ENCODE measurements at regions not wholly inside any gene's neighbourhood (a gene's known extent, or its start where the extent isn't known, plus 50 kb on each side); places are given as distances from the start of the nearest gene placed in this dataset.

DNA sequence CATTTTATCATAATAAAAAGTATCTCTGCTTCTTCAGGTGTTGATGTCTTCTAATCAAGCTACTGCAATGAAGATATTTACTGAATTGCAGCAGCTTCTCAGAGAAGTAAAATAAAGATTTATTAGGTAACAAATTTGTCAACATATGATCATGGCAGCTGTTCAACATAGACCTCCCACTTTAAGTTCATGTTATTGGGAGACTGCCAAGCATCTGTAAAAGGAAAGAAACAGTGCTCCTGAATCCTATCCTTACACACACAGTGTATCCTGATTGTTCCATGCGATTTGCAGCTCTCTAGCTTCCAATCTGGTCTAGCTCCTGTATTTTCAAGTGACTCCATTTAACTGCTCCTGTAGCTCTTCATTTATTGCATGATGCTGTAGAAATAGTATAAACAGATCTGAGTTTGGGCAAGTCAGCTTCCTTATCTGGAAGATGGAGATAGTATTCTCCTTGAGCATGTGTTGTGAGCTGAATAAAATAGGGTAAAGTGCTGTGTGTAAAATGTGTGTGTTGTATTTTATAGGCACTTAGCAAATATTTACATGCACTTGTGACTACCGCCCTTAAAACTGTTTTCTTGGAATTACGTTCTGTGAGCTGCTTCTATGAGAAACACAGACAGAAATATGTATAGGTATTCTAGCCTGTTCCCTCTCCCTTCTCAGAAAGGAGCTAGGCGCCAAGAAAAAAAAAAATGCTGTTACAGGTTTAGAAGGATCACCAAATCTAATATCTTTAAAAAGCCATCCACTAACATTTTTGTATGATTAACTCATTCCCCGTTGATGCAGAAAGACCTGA, 290.6 kb downstream of the JRKL start:
- TF ChIP-seq, protein P1, sequence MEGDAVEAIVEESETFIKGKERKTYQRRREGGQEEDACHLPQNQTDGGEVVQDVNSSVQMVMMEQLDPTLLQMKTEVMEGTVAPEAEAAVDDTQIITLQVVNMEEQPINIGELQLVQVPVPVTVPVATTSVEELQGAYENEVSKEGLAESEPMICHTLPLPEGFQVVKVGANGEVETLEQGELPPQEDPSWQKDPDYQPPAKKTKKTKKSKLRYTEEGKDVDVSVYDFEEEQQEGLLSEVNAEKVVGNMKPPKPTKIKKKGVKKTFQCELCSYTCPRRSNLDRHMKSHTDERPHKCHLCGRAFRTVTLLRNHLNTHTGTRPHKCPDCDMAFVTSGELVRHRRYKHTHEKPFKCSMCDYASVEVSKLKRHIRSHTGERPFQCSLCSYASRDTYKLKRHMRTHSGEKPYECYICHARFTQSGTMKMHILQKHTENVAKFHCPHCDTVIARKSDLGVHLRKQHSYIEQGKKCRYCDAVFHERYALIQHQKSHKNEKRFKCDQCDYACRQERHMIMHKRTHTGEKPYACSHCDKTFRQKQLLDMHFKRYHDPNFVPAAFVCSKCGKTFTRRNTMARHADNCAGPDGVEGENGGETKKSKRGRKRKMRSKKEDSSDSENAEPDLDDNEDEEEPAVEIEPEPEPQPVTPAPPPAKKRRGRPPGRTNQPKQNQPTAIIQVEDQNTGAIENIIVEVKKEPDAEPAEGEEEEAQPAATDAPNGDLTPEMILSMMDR (conservative IDR thresholded peaks at IDR 0.05; ENCODE audit: control insufficient read depth, insufficient read depth, low read depth, low read length): no peak
- no peak overlapping the region for H3K4me3 ChIP-seq (ENCODE audit: control insufficient read depth, low read depth, low read length)
- DNase-seq (ENCODE audit: low read depth): no peak

DNA sequence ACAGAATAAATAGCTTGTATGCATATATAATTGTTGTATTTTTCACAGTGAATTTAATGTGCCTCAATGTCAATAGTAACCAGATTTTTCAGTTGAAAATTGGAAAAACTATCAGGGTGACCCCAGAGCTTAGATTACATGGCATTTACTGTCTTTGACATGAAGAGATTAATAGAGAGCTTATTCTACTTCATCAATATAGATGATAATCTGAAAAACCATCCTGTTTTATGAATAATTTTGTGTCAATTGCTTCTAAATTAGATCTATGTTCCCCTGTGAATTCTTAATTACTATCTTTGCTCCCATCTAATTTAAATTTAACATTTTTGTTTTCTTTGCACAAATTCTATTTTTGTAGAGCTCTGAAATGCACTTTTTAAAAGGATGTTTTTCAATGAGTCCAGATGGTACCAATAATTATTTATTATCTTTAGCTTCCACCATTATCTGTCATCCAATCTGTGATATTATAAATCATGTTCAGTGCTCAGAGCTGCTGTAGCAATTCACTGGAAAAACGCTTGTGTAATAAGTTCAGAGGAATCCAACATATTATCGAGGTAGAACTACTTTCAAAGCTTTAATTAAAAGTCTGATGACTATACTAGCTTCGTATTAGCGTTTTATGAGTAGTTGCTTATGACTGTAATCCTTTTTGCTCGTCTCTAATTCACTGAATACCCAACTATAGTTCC, 291.4 kb downstream of the JRKL start:
- TF ChIP-seq, protein P1 (conservative IDR thresholded peaks at IDR 0.05; ENCODE audit: control insufficient read depth, insufficient read depth, low read depth, low read length): no peak
- no peak for DNase-seq (ENCODE audit: low read depth)
- no peak overlapping the region for H3K4me3 ChIP-seq (ENCODE audit: control insufficient read depth, low read depth, low read length)

DNA sequence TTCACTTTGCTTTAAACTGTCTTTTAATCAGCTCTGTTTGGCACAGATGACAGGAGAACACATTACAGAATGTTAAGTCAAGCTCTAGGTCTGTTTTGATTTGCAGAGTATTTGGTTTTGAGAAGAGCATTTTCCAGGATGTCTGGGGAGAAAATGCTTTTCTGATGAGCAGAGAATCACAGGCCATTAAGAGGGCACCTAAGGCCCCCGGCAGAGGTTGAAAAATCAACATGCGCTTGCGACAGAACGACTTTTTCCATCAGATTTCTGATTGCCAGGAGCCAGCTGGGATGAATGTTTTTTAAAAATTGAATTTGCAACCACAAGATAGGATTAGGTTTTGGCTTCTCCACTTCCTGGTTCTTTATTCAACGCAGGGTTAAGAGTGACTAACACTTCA, 304.5 kb downstream of the JRKL start:
- no peak overlapping the region for H3K4me3 ChIP-seq (ENCODE audit: control insufficient read depth, low read depth, low read length)
- DNase-seq (ENCODE audit: low read depth): no peak
- TF ChIP-seq, protein P1 (conservative IDR thresholded peaks at IDR 0.05; ENCODE audit: control insufficient read depth, insufficient read depth, low read depth, low read length): no peak

- H3K4me3 ChIP-seq (ENCODE audit: control insufficient read depth, low read depth, low read length): no peak overlapping the region
- no peak for DNase-seq (ENCODE audit: low read depth)
- TF ChIP-seq, protein P1 (conservative IDR thresholded peaks at IDR 0.05; ENCODE audit: control insufficient read depth, insufficient read depth, low read depth, low read length): no peak
Measured at GRCh38 chr11:96696731-96697130, 306.9 kb downstream of the JRKL start.

DNA sequence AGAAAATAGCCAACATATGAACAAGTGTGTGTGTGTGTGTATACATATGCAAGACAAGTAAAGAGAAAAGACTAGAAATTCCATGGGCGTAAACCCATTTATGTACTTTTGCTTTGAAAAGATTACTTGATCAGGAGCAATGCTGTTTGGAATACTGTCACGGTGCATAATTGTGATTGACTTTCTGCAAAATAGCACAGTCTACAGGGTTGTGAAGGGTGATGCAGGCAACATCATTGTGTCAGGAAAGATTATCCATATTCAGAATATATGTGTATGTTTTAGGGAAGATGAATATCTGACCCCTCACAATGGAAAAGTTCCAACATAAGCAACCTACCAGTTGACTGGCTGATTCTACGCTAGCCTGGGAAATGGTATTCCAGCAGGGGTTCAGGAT, 307.7 kb downstream of the JRKL start:
- H3K4me3 ChIP-seq (ENCODE audit: control insufficient read depth, low read depth, low read length): no peak overlapping the region
- TF ChIP-seq, protein P1 (conservative IDR thresholded peaks at IDR 0.05; ENCODE audit: control insufficient read depth, insufficient read depth, low read depth, low read length): no peak

GRCh38 chr11:96704847-96705246, 315.0 kb downstream of the JRKL start:
- no peak for DNase-seq (ENCODE audit: low read depth)
- H3K4me3 ChIP-seq (ENCODE audit: control insufficient read depth, low read depth, low read length): no peak overlapping the region
- TF ChIP-seq, protein P1 (conservative IDR thresholded peaks at IDR 0.05; ENCODE audit: control insufficient read depth, insufficient read depth, low read depth, low read length): no peak

More for the DNA sequence above, 307.7 kb downstream of the JRKL start:
- DNase-seq (ENCODE audit: low read depth): no peak

Measured in fibroblast of mammary gland (primary cell).